Ascending aorta (tissue), 2 donors: ENCODE measurements at regions not wholly inside any gene's neighbourhood (a gene's known extent, or its start where the extent isn't known, plus 50 kb on each side); places are given as distances from the start of the nearest gene placed in this dataset.
A peak's percentile ranks its signal among the peaks of the same experiment; 100 is the strongest.

Experiments
- DNase-seq, 2 donors: peaks; one replicate each; pipeline ENCODE4 v3.0.0-alpha.2; 2019; ENCODE audit warnings: low spot score in 2 of 2
- H3K27ac ChIP-seq, 2 donors: fragments of 200-600 bp; sonication (generic); one replicate each; pipeline ENCODE4 v1.5.1; 2016 to 2017; ENCODE audit warnings: mild to moderate bottlenecking in 1 of 2
- H3K27me3 ChIP-seq: fragments of 200-600 bp; sonication (generic); one replicate; pipeline ENCODE4 v1.5.1; 2017
- H3K36me3 ChIP-seq, 2 donors: fragments of 200-600 bp; sonication (generic); one replicate each; pipeline ENCODE4 v1.5.1; 2016
- H3K4me1 ChIP-seq, 2 donors: fragments of 200-600 bp; sonication (generic); one replicate each; pipeline ENCODE4 v1.5.1; 2016 to 2017; ENCODE audit warnings: mild to moderate bottlenecking in 1 of 2
- H3K4me3 ChIP-seq, 2 donors: fragments of 200-600 bp; sonication (generic); one replicate each; pipeline ENCODE4 v1.5.1; 2016 to 2017; ENCODE audit warnings: mild to moderate bottlenecking in 1 of 2
- H3K9me3 ChIP-seq, 2 donors: fragments of 200-600 bp; sonication (generic); one replicate each; pipeline ENCODE4 v1.5.1; 2016
- CTCF ChIP-seq, 3 experiments: fragments of 200-600 bp in 2 of 3; fragments of 450-650 bp in 1 of 3; sonication (generic) in 2 of 3; IDR thresholded peaks; one replicate each; pipeline ENCODE4 v1.5.1; 2016 to 2019; ENCODE audit warnings: antibody characterized with exemption in 3 of 3, mild to moderate bottlenecking in 1 of 3, moderate library complexity in 1 of 3
- intact Hi-C: fragments of 100-400 bp; cut with DNase I; formaldehyde crosslinking; loops from one replicate; pipeline ENCODE4 v1.15.1; 2023

DNA sequence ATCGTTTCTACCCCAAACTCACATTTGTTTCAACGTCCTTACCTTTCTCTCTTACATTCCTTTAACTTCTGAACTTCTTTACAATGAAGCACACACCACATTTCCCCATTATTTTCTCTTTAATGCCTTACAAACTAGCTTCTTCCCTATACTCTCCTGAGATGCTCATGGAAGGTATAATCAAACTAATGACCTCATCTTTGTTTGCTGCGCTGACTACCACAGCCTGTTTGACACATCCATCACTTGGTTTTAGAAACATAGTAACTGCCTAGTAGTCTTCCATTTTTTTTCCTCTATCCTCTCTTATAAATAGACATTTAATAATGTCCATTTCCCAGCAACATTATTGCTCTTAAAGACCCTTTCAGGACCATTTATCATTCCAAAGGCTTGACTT, 230.5 kb upstream of the LRTM1 start:
- no peak for TF ChIP-seq CTCF (IDR thresholded peaks at IDR 0.05)
- DNase-seq, result no peak
- Histone ChIP-seq H3K27me3 (no peaks in the 10 kb centered on the region), H3K36me3 (no peaks in the 10 kb centered on the region), H3K4me1 (no peaks in the 10 kb centered on the region), H3K4me3 (no peak overlapping the region), H3K9me3 (no peaks in the 10 kb centered on the region), H3K27ac (no peak overlapping the region)
- intact Hi-C loops, result no loop called here

DNA sequence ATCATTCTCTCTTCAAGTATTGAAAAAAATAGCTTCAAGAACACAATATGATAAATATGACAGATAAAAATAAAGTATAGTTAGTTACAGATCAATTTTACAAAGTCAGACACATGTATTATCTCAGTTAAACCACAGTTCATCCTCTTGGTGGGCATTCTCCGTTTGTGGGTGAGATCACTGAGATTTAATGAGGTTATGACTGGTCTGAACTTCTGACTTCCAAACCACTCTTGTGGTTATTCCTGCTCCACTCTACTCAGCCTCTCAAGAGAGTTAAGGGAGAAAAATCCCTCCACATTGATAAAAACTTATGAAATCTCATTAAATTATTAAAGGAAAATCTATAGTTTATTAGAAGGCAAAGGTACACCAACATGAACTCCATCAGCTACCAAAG, 229.9 kb upstream of the LRTM1 start:
- Histone ChIP-seq H3K9me3 (no peaks in the 10 kb centered on the region), H3K4me1 (no peaks in the 10 kb centered on the region), H3K27ac (no peak overlapping the region), H3K27me3 (no peaks in the 10 kb centered on the region), H3K4me3 (no peak overlapping the region), H3K36me3 (no peaks in the 10 kb centered on the region)
- TF ChIP-seq CTCF (IDR thresholded peaks at IDR 0.05), result no peak
- DNase-seq, result no peak
- intact Hi-C loops, result no loop called here

GRCh38 chr3:55156851-55157650, 229.2 kb upstream of the LRTM1 start:
- no peak for DNase-seq
- Histone ChIP-seq H3K4me3 (no peak overlapping the region), H3K9me3 (no peaks in the 10 kb centered on the region), H3K27me3 (no peaks in the 10 kb centered on the region), H3K36me3 (no peaks in the 10 kb centered on the region), H3K4me1 (no peaks in the 10 kb centered on the region), H3K27ac (no peak overlapping the region)
- intact Hi-C loops, result no loop called here
- no peak for TF ChIP-seq CTCF (IDR thresholded peaks at IDR 0.05)

- intact Hi-C loops, result no loop called here
- Histone ChIP-seq H3K4me3 (peak overlapping the region in 1 of 2 donors; percentile 49), H3K9me3 (no peaks in the 10 kb centered on the region), H3K27me3 (no peaks in the 10 kb centered on the region), H3K27ac (no peak overlapping the region), H3K4me1 (no peaks in the 10 kb centered on the region), H3K36me3 (no peaks in the 10 kb centered on the region)
- no peak for DNase-seq
- no peak for TF ChIP-seq CTCF (IDR thresholded peaks at IDR 0.05)
Measured at GRCh38 chr3:55147856-55148720, 220.2 kb upstream of the LRTM1 start.

DNA sequence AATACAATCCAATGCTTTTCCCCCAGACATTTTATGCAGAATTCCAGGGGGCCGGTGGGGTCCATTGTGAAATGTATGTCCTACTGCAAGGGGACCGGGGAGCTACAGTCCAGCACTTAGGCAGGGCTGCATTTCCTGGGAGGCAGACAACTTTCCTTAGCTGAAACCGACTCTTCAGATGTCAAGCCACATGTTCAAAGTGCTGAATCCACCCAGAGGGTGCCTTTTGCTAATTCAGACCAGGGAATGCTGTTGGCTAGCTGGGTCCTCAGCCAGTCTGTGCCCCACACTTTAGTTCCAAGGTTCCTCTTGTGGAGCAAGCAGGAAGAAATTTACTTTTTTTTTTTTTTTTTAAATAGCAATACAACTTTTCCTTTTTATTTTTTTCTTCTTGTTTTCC, 219.5 kb upstream of the LRTM1 start:
- DNase-seq, result no peak
- H3K27ac ChIP-seq, result no peak overlapping the region
- H3K4me3 ChIP-seq, result no peak overlapping the region
- no peak for TF ChIP-seq CTCF (IDR thresholded peaks at IDR 0.05)
- H3K27me3 ChIP-seq, result no peaks in the 10 kb centered on the region
- no peaks in the 10 kb centered on the region for H3K9me3 ChIP-seq
- no peaks in the 10 kb centered on the region for H3K4me1 ChIP-seq
- no peaks in the 10 kb centered on the region for H3K36me3 ChIP-seq
- intact Hi-C loops, result no loop called here
